SK-N-SH treated with all-trans-retinoic acid at 6 μM for 48 hours (cell line): ENCODE measurements at regions not wholly inside any gene's neighbourhood (a gene's known extent, or its start where the extent isn't known, plus 50 kb on each side); places are given as distances from the start of the nearest gene placed in this dataset.

Experiments
- ARNTL ChIP-seq: fragments of 450-650 bp; formaldehyde crosslinking; IDR thresholded peaks from 2 replicates; pipeline ENCODE4 v1.5.0; 2020; ENCODE audit warnings: low read depth, mild to moderate bottlenecking, moderate library complexity, borderline replicate concordance
- BACH2 ChIP-seq: fragments of 250-450 bp; sonication (Bioruptor Pico); IDR thresholded peaks from 2 replicates; pipeline ENCODE4 v1.9.0; 2021; ENCODE audit warnings: mild to moderate bottlenecking, borderline replicate concordance
- CSRNP3 ChIP-seq: fragments of 250-450 bp; sonication (Bioruptor Pico); IDR thresholded peaks from 2 replicates; pipeline ENCODE4 v1.5.1; 2021; ENCODE audit warnings: mild to moderate bottlenecking, moderate library complexity
- OSR1 ChIP-seq: fragments of 250-450 bp; sonication (Bioruptor Pico); IDR thresholded peaks from 2 replicates; pipeline ENCODE4 v1.8.0; 2022; ENCODE audit warnings: moderate library complexity, mild to moderate bottlenecking, inconsistent platforms
- PPARA ChIP-seq: fragments of 250-450 bp; sonication (Bioruptor Pico); IDR thresholded peaks from 2 replicates; pipeline ENCODE4 v1.5.0; 2020; ENCODE audit warnings: mild to moderate bottlenecking, borderline replicate concordance
- RARB ChIP-seq: fragments of 250-450 bp; sonication (Bioruptor Pico); IDR thresholded peaks from 2 replicates; pipeline ENCODE4 v1.8.0; 2021; ENCODE audit warnings: mild to moderate bottlenecking, moderate library complexity
- ZFP3 ChIP-seq: fragments of 250-450 bp; sonication (Bioruptor Pico); IDR thresholded peaks from 2 replicates; pipeline ENCODE4 v1.5.0; 2020; ENCODE audit warnings: mild to moderate bottlenecking, moderate library complexity
- ZFP30 ChIP-seq: fragments of 450-650 bp; formaldehyde crosslinking; IDR thresholded peaks from 2 replicates; pipeline ENCODE4 v1.5.0; 2022; ENCODE audit warnings: mild to moderate bottlenecking, moderate library complexity
- ZNF70 ChIP-seq: fragments of 450-650 bp; formaldehyde crosslinking; IDR thresholded peaks from 2 replicates; pipeline ENCODE4 v1.5.0; 2020; ENCODE audit warnings: mild to moderate bottlenecking, moderate library complexity
- ZNF8 ChIP-seq: fragments of 450-650 bp; formaldehyde crosslinking; IDR thresholded peaks from 2 replicates; pipeline ENCODE4 v1.5.0; 2020; ENCODE audit warnings: mild to moderate bottlenecking, moderate library complexity
- TF ChIP-seq, protein P1 (sequence below): fragments of 250-450 bp; sonication (Bioruptor Pico); IDR thresholded peaks from 2 replicates; pipeline ENCODE4 v1.5.1; 2020; ENCODE audit warnings: low read depth, mild to moderate bottlenecking, moderate library complexity
- TF ChIP-seq, protein P2 (sequence below): fragments of 250-450 bp; sonication (Bioruptor Pico); IDR thresholded peaks from 2 replicates; pipeline ENCODE4 v1.8.0; 2020; ENCODE audit warnings: mild to moderate bottlenecking, moderate library complexity, borderline replicate concordance

- TF ChIP-seq, protein P1, sequence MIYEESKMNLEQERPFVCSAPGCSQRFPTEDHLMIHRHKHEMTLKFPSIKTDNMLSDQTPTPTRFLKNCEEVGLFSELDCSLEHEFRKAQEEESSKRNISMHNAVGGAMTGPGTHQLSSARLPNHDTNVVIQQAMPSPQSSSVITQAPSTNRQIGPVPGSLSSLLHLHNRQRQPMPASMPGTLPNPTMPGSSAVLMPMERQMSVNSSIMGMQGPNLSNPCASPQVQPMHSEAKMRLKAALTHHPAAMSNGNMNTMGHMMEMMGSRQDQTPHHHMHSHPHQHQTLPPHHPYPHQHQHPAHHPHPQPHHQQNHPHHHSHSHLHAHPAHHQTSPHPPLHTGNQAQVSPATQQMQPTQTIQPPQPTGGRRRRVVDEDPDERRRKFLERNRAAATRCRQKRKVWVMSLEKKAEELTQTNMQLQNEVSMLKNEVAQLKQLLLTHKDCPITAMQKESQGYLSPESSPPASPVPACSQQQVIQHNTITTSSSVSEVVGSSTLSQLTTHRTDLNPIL (CRISPR knock-in tag) = no peak
- TF ChIP-seq PPARA (CRISPR knock-in tag) (no peak), BACH2 (no peak), RARB (CRISPR knock-in tag) (no peak), ARNTL (CRISPR knock-in tag) (no peak), OSR1 (CRISPR knock-in tag) (no peak), CSRNP3 (CRISPR knock-in tag) (no peak), ZFP30 (CRISPR knock-in tag) (no peak), ZFP3 (CRISPR knock-in tag) (no peak), ZNF8 (CRISPR knock-in tag) (no peak), ZNF70 (CRISPR knock-in tag) (no peak)
- TF ChIP-seq, protein P2, sequence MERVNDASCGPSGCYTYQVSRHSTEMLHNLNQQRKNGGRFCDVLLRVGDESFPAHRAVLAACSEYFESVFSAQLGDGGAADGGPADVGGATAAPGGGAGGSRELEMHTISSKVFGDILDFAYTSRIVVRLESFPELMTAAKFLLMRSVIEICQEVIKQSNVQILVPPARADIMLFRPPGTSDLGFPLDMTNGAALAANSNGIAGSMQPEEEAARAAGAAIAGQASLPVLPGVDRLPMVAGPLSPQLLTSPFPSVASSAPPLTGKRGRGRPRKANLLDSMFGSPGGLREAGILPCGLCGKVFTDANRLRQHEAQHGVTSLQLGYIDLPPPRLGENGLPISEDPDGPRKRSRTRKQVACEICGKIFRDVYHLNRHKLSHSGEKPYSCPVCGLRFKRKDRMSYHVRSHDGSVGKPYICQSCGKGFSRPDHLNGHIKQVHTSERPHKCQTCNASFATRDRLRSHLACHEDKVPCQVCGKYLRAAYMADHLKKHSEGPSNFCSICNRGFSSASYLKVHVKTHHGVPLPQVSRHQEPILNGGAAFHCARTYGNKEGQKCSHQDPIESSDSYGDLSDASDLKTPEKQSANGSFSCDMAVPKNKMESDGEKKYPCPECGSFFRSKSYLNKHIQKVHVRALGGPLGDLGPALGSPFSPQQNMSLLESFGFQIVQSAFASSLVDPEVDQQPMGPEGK (CRISPR knock-in tag) = no peak
These were observed 217.5 kb upstream of the SOX11 start for GRCh38 chr2:5474716-5475115.
